ENCODE measurements at regions not wholly inside any gene's neighbourhood (a gene's known extent, or its start where the extent isn't known, plus 50 kb on each side); places are given as distances from the start of the nearest gene placed in this dataset.

DNA sequence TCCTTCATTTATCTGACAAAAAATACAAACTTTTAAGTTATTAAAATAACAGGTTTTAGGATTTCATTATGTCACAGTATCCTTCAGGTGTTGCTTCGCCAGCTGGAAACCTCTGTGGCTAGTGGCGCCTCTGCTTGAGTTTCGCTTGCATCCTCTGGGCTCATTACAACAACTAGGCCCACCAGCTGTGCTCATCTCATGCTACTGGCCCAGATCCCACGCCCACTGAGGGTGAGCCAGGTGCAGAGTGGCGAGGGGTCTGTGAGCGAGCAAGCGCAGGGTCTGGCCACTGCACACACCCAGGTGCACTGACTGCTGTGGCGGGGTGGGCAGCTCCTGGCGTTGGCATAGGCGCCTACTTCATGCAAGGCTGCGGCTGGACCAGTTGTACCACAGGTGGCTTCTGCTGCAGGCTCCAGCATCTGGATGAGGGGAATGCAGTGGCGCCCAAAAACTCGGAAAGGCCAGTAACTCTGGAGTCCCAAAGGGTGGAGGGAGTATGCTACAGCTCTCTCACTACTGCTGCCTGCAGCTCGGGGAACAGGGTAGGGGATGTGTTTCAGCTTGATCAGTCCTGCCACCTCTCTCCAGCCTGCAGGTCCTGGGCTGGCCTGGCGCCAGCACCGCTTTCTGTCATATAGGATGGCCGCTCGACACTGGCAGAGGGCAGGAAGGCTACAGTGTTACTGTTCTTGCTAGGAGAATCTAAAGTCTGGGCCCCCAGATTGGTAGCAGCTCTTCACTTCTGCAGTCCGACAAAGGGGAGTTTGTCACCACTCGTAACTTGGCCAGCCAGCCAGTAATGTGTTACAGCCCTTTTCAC lies 452.1 kb downstream of the TUSC1 start:
- Histone ChIP-seq H3K27ac (ENCODE audit: extremely low read depth, low read depth, low read length) (no peak overlapping the region), H3K4me1 (ENCODE audit: control insufficient read depth, insufficient read depth, low read length) (no peaks in the 10 kb centered on the region), H3K9me3 (ENCODE audit: control insufficient read depth, insufficient read depth, low read depth, low read length) (no peaks in the 10 kb centered on the region), H3K36me3 (ENCODE audit: control insufficient read depth in 2 of 2, insufficient read depth in 1 of 2, low read length in 2 of 2) (no peaks in the 10 kb centered on the region), H3K4me3 (ENCODE audit: low read depth, low read length) (no peak overlapping the region)
- POLR2A ChIA-PET, result no interaction called here
- CTCF ChIA-PET, result no interaction called here
- TF ChIP-seq, protein P1, sequence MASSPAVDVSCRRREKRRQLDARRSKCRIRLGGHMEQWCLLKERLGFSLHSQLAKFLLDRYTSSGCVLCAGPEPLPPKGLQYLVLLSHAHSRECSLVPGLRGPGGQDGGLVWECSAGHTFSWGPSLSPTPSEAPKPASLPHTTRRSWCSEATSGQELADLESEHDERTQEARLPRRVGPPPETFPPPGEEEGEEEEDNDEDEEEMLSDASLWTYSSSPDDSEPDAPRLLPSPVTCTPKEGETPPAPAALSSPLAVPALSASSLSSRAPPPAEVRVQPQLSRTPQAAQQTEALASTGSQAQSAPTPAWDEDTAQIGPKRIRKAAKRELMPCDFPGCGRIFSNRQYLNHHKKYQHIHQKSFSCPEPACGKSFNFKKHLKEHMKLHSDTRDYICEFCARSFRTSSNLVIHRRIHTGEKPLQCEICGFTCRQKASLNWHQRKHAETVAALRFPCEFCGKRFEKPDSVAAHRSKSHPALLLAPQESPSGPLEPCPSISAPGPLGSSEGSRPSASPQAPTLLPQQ (tag by site-specific recombination; IDR thresholded peaks at IDR 0.05), result no peak
- no peak for TF ChIP-seq ZNF830 (tag by site-specific recombination; IDR thresholded peaks at IDR 0.05; ENCODE audit: low read depth)
- no peak for TF ChIP-seq ZNF701 (tag by site-specific recombination; IDR thresholded peaks at IDR 0.05)
- TF ChIP-seq ZNF211 (tag by site-specific recombination; IDR thresholded peaks at IDR 0.05; ENCODE audit: low read depth), result no peak
- no peak for TF ChIP-seq ZNF654 (tag by site-specific recombination; IDR thresholded peaks at IDR 0.05; ENCODE audit: low read depth)
- no peak for TF ChIP-seq ZNF121 (tag by site-specific recombination; IDR thresholded peaks at IDR 0.05)

DNA sequence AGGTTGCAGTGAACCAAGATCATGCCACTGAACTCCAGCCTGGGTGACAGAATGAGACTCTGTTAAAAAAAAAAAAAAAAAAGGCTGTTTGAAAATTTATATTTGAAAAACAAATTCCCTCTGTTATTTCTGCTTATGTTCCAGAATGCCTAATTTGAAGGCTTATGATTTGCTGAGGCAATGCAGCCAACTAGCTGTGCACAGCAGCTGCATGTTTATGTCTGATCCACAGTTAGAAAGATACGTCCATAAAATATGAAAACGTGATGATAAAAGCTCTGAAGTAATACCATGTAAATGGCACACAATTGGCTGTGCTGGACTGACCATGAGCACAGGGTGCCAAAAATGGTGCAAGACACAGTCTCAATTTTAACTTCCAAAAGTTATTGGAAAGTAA lies 453.2 kb downstream of the TUSC1 start:
- H3K36me3 ChIP-seq (ENCODE audit: control insufficient read depth in 2 of 2, insufficient read depth in 1 of 2, low read length in 2 of 2), result no peaks in the 10 kb centered on the region
- no peaks in the 10 kb centered on the region for H3K4me1 ChIP-seq (ENCODE audit: control insufficient read depth, insufficient read depth, low read length)
- H3K27ac ChIP-seq (ENCODE audit: extremely low read depth, low read depth, low read length), result no peak overlapping the region
- POLR2A ChIA-PET, result no interaction called here
- CTCF ChIA-PET, result no interaction called here
- H3K4me3 ChIP-seq (ENCODE audit: low read depth, low read length), result no peak overlapping the region
- no peaks in the 10 kb centered on the region for H3K9me3 ChIP-seq (ENCODE audit: control insufficient read depth, insufficient read depth, low read depth, low read length)
- TF ChIP-seq GLI4 (tag by site-specific recombination; IDR thresholded peaks at IDR 0.05), result no peak
- TF ChIP-seq HOXC10 (CRISPR knock-in tag; IDR thresholded peaks at IDR 0.05), result no peak
- no peak for TF ChIP-seq ZNF2 (tag by site-specific recombination; IDR thresholded peaks at IDR 0.05)
- TF ChIP-seq, protein P2, sequence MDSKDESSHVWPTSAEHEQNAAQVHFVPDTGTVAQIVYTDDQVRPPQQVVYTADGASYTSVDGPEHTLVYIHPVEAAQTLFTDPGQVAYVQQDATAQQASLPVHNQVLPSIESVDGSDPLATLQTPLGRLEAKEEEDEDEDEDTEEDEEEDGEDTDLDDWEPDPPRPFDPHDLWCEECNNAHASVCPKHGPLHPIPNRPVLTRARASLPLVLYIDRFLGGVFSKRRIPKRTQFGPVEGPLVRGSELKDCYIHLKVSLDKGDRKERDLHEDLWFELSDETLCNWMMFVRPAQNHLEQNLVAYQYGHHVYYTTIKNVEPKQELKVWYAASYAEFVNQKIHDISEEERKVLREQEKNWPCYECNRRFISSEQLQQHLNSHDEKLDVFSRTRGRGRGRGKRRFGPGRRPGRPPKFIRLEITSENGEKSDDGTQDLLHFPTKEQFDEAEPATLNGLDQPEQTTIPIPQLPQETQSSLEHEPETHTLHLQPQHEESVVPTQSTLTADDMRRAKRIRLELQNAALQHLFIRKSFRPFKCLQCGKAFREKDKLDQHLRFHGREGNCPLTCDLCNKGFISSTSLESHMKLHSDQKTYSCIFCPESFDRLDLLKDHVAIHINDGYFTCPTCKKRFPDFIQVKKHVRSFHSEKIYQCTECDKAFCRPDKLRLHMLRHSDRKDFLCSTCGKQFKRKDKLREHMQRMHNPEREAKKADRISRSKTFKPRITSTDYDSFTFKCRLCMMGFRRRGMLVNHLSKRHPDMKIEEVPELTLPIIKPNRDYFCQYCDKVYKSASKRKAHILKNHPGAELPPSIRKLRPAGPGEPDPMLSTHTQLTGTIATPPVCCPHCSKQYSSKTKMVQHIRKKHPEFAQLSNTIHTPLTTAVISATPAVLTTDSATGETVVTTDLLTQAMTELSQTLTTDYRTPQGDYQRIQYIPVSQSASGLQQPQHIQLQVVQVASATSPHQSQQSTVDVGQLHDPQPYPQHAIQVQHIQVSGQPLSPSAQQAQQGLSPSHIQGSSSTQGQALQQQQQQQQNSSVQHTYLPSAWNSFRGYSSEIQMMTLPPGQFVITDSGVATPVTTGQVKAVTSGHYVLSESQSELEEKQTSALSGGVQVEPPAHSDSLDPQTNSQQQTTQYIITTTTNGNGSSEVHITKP (tag by site-specific recombination; IDR thresholded peaks at IDR 0.05), result no peak
- no peak for TF ChIP-seq ZXDB (tag by site-specific recombination; IDR thresholded peaks at IDR 0.05)
- TF ChIP-seq, protein P3, sequence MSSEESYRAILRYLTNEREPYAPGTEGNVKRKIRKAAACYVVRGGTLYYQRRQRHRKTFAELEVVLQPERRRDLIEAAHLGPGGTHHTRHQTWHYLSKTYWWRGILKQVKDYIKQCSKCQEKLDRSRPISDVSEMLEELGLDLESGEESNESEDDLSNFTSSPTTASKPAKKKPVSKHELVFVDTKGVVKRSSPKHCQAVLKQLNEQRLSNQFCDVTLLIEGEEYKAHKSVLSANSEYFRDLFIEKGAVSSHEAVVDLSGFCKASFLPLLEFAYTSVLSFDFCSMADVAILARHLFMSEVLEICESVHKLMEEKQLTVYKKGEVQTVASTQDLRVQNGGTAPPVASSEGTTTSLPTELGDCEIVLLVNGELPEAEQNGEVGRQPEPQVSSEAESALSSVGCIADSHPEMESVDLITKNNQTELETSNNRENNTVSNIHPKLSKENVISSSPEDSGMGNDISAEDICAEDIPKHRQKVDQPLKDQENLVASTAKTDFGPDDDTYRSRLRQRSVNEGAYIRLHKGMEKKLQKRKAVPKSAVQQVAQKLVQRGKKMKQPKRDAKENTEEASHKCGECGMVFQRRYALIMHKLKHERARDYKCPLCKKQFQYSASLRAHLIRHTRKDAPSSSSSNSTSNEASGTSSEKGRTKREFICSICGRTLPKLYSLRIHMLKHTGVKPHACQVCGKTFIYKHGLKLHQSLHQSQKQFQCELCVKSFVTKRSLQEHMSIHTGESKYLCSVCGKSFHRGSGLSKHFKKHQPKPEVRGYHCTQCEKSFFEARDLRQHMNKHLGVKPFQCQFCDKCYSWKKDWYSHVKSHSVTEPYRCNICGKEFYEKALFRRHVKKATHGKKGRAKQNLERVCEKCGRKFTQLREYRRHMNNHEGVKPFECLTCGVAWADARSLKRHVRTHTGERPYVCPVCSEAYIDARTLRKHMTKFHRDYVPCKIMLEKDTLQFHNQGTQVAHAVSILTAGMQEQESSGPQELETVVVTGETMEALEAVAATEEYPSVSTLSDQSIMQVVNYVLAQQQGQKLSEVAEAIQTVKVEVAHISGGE (tag by site-specific recombination; conservative IDR thresholded peaks at IDR 0.05; ENCODE audit: low read depth), result no peak
- TF ChIP-seq ZNF354C (tag by site-specific recombination; IDR thresholded peaks at IDR 0.05; ENCODE audit: borderline replicate concordance, low read depth), result no peak
- TF ChIP-seq, protein P4, sequence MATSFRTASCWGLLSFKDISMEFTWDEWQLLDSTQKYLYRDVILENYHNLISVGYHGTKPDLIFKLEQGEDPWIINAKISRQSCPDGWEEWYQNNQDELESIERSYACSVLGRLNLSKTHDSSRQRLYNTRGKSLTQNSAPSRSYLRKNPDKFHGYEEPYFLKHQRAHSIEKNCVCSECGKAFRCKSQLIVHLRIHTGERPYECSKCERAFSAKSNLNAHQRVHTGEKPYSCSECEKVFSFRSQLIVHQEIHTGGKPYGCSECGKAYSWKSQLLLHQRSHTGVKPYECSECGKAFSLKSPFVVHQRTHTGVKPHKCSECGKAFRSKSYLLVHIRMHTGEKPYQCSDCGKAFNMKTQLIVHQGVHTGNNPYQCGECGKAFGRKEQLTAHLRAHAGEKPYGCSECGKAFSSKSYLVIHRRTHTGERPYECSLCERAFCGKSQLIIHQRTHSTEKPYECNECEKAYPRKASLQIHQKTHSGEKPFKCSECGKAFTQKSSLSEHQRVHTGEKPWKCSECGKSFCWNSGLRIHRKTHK (tag by site-specific recombination; IDR thresholded peaks at IDR 0.05), result no peak
- no peak for TF ChIP-seq ZNF426 (tag by site-specific recombination; IDR thresholded peaks at IDR 0.05)
- TF ChIP-seq, protein P5, sequence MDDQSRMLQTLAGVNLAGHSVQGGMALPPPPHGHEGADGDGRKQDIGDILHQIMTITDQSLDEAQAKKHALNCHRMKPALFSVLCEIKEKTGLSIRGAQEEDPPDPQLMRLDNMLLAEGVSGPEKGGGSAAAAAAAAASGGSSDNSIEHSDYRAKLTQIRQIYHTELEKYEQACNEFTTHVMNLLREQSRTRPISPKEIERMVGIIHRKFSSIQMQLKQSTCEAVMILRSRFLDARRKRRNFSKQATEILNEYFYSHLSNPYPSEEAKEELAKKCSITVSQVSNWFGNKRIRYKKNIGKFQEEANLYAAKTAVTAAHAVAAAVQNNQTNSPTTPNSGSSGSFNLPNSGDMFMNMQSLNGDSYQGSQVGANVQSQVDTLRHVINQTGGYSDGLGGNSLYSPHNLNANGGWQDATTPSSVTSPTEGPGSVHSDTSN (CRISPR knock-in tag; IDR thresholded peaks at IDR 0.05), result no peak
- no peak for TF ChIP-seq ZNF138 (tag by site-specific recombination; IDR thresholded peaks at IDR 0.05; ENCODE audit: borderline replicate concordance)
- TF ChIP-seq ZNF561 (tag by site-specific recombination; IDR thresholded peaks at IDR 0.05; ENCODE audit: borderline replicate concordance), result no peak
- no peak for TF ChIP-seq ZBTB17 (tag by site-specific recombination; IDR thresholded peaks at IDR 0.05)
- no peak for TF ChIP-seq EGR2 (tag by site-specific recombination; IDR thresholded peaks at IDR 0.05; ENCODE audit: low read depth)
- no peak for TF ChIP-seq ZNF112 (tag by site-specific recombination; IDR thresholded peaks at IDR 0.05)
- TF ChIP-seq ZNF585B (tag by site-specific recombination; IDR thresholded peaks at IDR 0.05), result no peak
- TF ChIP-seq MYNN (tag by site-specific recombination; IDR thresholded peaks at IDR 0.05; ENCODE audit: borderline replicate concordance), result no peak
- no peak for TF ChIP-seq ZNF548 (tag by site-specific recombination; IDR thresholded peaks at IDR 0.05)

Data from HEK293 (cell line).